ENCODE measurements at regions not wholly inside any gene's neighbourhood (a gene's known extent, or its start where the extent isn't known, plus 50 kb on each side); places are given as distances from the start of the nearest gene placed in this dataset.
"Not testable (repeated sequence)": the region's sequence is repeated elsewhere in the genome, so short reads cannot be mapped to it uniquely, and the experiment has no call there.

- TF ChIP-seq, protein P1, sequence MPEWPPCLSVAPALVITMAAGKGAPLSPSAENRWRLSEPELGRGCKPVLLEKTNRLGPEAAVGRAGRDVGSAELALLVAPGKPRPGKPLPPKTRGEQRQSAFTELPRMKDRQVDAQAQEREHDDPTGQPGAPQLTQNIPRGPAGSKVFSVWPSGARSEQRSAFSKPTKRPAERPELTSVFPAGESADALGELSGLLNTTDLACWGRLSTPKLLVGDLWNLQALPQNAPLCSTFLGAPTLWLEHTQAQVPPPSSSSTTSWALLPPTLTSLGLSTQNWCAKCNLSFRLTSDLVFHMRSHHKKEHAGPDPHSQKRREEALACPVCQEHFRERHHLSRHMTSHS (tag by site-specific recombination; IDR thresholded peaks at IDR 0.05): not testable (repeated sequence)
- not testable (repeated sequence) for TF ChIP-seq ZNF311 (tag by site-specific recombination; IDR thresholded peaks at IDR 0.05; ENCODE audit: borderline replicate concordance); ZNF155 (tag by site-specific recombination; IDR thresholded peaks at IDR 0.05); CTCF (tag by site-specific recombination; IDR thresholded peaks at IDR 0.05); GLIS1 (tag by site-specific recombination; IDR thresholded peaks at IDR 0.05); ZNF324 (tag by site-specific recombination; IDR thresholded peaks at IDR 0.05); ZBTB8A (tag by site-specific recombination; IDR thresholded peaks at IDR 0.05); ZNF585B (tag by site-specific recombination; IDR thresholded peaks at IDR 0.05)
Measured at GRCh38 chr10:27354100-27354499, 113.5 kb upstream of the ACBD5 start.

Measured in HEK293 (cell line).